GM23338 (cell line): ENCODE measurements at regions not wholly inside any gene's neighbourhood (a gene's known extent, or its start where the extent isn't known, plus 50 kb on each side); places are given as distances from the start of the nearest gene placed in this dataset.

Experiments used
- ATAC-seq: fragments of 200-7000 bp; cut with Tn5 transposase; 3 replicates; pipeline ENCODE4 v1.9.1; 2020
- DNase-seq: peaks from one replicate; pipeline ENCODE4 v3.0.0-alpha.2; 2015; ENCODE audit warnings: low spot score
- H2AFZ ChIP-seq: fragments of 200-600 bp; sonication (generic); 2 replicates; pipeline ENCODE4 v1.8.0; 2016; ENCODE audit warnings: antibody characterized with exemption, mild to moderate bottlenecking, moderate library complexity
- H3F3A ChIP-seq: fragments of 200-600 bp; sonication (generic); replicated peaks from 2 replicates; pipeline ENCODE4 v1.8.0; 2017; ENCODE audit warnings: antibody characterized with exemption, mixed run types, low read depth
- H3K27ac ChIP-seq: fragments of 200-600 bp; sonication (generic); 2 replicates; pipeline ENCODE4 v1.6.1; 2016; ENCODE audit warnings: low read depth
- H3K27me3 ChIP-seq: fragments of 200-600 bp; sonication (generic); 2 replicates; pipeline ENCODE4 v1.8.0; 2016; ENCODE audit warnings: mild to moderate bottlenecking, mixed run types, moderate library complexity; ENCODE audit not compliant: insufficient read depth
- H3K36me3 ChIP-seq: fragments of 200-600 bp; sonication (generic); 2 replicates; pipeline ENCODE4 v1.8.0; 2016; ENCODE audit warnings: mild to moderate bottlenecking; ENCODE audit not compliant: insufficient read depth
- H3K4me1 ChIP-seq: fragments of 200-600 bp; sonication (generic); 2 replicates; pipeline ENCODE4 v1.8.0; 2016; ENCODE audit warnings: mild to moderate bottlenecking, moderate library complexity; ENCODE audit not compliant: insufficient read depth
- H3K4me2 ChIP-seq: fragments of 200-600 bp; sonication (generic); 2 replicates; pipeline ENCODE4 v1.7.1; 2017; ENCODE audit warnings: mixed run types
- H3K4me3 ChIP-seq: fragments of 200-600 bp; sonication (generic); 2 replicates; pipeline ENCODE4 v1.6.1; 2016; ENCODE audit warnings: mixed run types
- H3K79me2 ChIP-seq: fragments of 200-600 bp; sonication (generic); replicated peaks from 2 replicates; pipeline ENCODE4 v1.8.0; 2017; ENCODE audit warnings: mild to moderate bottlenecking; ENCODE audit not compliant: insufficient read depth
- H3K9me2 ChIP-seq: fragments of 200-600 bp; sonication (generic); 2 replicates; pipeline ENCODE4 v1.8.0; 2017; ENCODE audit not compliant: insufficient read depth
- H4K20me1 ChIP-seq: fragments of 200-600 bp; sonication (generic); replicated peaks from 2 replicates; pipeline ENCODE4 v1.8.0; 2017; ENCODE audit warnings: mild to moderate bottlenecking; ENCODE audit not compliant: insufficient read depth
- H3K27ac Mint-ChIP-seq: 2 replicates; pipeline ENCODE4 v1.8.0; 2020; ENCODE audit warnings: inconsistent platforms, mild to moderate bottlenecking, moderate library complexity, mixed read lengths
- H3K27me3 Mint-ChIP-seq: 3 replicates; pipeline ENCODE4 v1.8.0; 2022; ENCODE audit warnings: low read depth, mild to moderate bottlenecking, moderate library complexity, mixed read lengths, inconsistent platforms; ENCODE audit not compliant: insufficient read depth, poor library complexity
- H3K36me3 Mint-ChIP-seq: 3 replicates; pipeline ENCODE4 v1.8.0; 2021; ENCODE audit warnings: low read depth, mild to moderate bottlenecking, inconsistent platforms, moderate library complexity, mixed read lengths
- H3K4me1 Mint-ChIP-seq: 3 replicates; pipeline ENCODE4 v1.8.0; 2020; ENCODE audit warnings: mild to moderate bottlenecking, inconsistent platforms, mixed read lengths
- H3K4me3 Mint-ChIP-seq: 3 replicates; pipeline ENCODE4 v1.8.0; 2021; ENCODE audit warnings: moderate library complexity, mild to moderate bottlenecking, inconsistent platforms, mixed read lengths
- H3K9me3 Mint-ChIP-seq: 3 replicates; pipeline ENCODE4 v1.8.0; 2020; ENCODE audit warnings: moderate library complexity, mild to moderate bottlenecking, inconsistent platforms, mixed read lengths
- EZH2 ChIP-seq: fragments of 200-600 bp; sonication (generic); IDR thresholded peaks from one replicate; pipeline ENCODE4 v1.8.0; 2017; ENCODE audit warnings: antibody characterized with exemption, mild to moderate bottlenecking, low read depth; ENCODE audit not compliant: unreplicated experiment
- EZH2phosphoT487 ChIP-seq: fragments of 200-600 bp; sonication (generic); IDR thresholded peaks from one replicate; pipeline ENCODE4 v1.8.1; 2018; ENCODE audit warnings: antibody characterized with exemption; ENCODE audit not compliant: unreplicated experiment
- JUNB ChIP-seq: IDR thresholded peaks from one replicate; pipeline ENCODE4 v1.6.1; 2016; ENCODE audit warnings: antibody characterized with exemption; ENCODE audit not compliant: unreplicated experiment
- NANOG ChIP-seq: IDR thresholded peaks from 2 replicates; pipeline ENCODE4 v1.6.1; 2016; ENCODE audit warnings: antibody characterized with exemption, borderline replicate concordance
- POLR2AphosphoS5 ChIP-seq: IDR thresholded peaks from 2 replicates; pipeline ENCODE4 v1.6.1; 2016; ENCODE audit warnings: antibody characterized with exemption, low read depth
- STAT1 ChIP-seq: IDR thresholded peaks from one replicate; pipeline ENCODE4 v1.6.1; 2016; ENCODE audit warnings: antibody characterized with exemption; ENCODE audit not compliant: unreplicated experiment
- ZNF114 ChIP-seq: fragments of 250-450 bp; sonication (Bioruptor Pico); IDR thresholded peaks from 2 replicates; pipeline ENCODE4 v1.5.0; 2020; ENCODE audit warnings: mild to moderate bottlenecking, moderate library complexity
- ZNF331 ChIP-seq: fragments of 250-450 bp; sonication (Bioruptor Pico); IDR thresholded peaks from 2 replicates; pipeline ENCODE4 v1.5.0; 2020; ENCODE audit warnings: low read depth, mild to moderate bottlenecking, moderate library complexity
- TF ChIP-seq, protein P1 (sequence below): IDR thresholded peaks from one replicate; pipeline ENCODE4 v1.6.1; 2018; ENCODE audit warnings: antibody characterized with exemption; ENCODE audit not compliant: unreplicated experiment
- TF ChIP-seq, protein P2 (sequence below), 2 experiments: fragments of 200-600 bp in 1 of 2; sonication (generic) in 1 of 2; conservative IDR thresholded peaks; 2 replicates each; pipeline versions ENCODE4 v1.5.1 to v1.6.1; 2016 to 2017; ENCODE audit warnings: antibody characterized with exemption in 2 of 2, low read depth in 2 of 2, mild to moderate bottlenecking in 2 of 2, moderate library complexity in 1 of 2
- TF ChIP-seq, protein P3 (sequence below): IDR thresholded peaks from 2 replicates; pipeline ENCODE4 v1.6.1; 2016; ENCODE audit warnings: antibody characterized with exemption
- TF ChIP-seq, protein P4 (sequence below): fragments of 250-450 bp; sonication (Bioruptor Pico); IDR thresholded peaks from 2 replicates; pipeline ENCODE4 v1.5.0; 2020; ENCODE audit warnings: mild to moderate bottlenecking, moderate library complexity

DNA sequence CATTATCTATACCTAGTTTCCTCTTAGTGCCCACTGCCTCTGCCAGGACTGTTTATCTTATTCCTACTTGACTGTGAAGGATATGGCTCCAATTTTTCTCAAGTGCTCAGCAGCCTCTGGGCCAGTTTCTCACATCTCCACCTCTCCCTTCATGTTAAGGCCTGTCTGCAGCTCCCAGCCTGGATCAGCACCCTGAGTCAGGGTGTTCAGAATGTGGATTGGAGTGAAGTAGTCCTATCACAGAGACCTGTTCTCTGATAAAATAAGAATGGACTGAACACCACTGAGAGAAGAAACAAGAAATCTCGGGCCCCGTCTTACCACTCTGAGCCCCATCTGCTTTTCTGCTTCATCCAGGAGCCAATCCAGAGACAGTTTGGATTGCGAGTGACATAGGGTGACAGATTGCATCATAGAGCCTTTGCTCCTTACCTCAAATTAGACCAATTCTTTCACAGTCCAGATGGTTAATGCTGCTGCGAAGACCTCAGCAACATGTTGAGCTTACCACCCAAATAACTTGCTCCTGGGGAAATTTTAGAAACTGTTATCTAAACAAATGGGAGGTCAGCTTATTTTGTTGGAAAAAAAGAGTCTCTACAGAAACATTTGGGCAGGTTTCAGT, 473.1 kb downstream of the PDZRN4 start (continued):
- TF ChIP-seq, protein P1, sequence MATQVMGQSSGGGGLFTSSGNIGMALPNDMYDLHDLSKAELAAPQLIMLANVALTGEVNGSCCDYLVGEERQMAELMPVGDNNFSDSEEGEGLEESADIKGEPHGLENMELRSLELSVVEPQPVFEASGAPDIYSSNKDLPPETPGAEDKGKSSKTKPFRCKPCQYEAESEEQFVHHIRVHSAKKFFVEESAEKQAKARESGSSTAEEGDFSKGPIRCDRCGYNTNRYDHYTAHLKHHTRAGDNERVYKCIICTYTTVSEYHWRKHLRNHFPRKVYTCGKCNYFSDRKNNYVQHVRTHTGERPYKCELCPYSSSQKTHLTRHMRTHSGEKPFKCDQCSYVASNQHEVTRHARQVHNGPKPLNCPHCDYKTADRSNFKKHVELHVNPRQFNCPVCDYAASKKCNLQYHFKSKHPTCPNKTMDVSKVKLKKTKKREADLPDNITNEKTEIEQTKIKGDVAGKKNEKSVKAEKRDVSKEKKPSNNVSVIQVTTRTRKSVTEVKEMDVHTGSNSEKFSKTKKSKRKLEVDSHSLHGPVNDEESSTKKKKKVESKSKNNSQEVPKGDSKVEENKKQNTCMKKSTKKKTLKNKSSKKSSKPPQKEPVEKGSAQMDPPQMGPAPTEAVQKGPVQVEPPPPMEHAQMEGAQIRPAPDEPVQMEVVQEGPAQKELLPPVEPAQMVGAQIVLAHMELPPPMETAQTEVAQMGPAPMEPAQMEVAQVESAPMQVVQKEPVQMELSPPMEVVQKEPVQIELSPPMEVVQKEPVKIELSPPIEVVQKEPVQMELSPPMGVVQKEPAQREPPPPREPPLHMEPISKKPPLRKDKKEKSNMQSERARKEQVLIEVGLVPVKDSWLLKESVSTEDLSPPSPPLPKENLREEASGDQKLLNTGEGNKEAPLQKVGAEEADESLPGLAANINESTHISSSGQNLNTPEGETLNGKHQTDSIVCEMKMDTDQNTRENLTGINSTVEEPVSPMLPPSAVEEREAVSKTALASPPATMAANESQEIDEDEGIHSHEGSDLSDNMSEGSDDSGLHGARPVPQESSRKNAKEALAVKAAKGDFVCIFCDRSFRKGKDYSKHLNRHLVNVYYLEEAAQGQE, result no peak
- TF ChIP-seq ZNF331 (CRISPR knock-in tag), result no peak
- no peak for TF ChIP-seq STAT1
- TF ChIP-seq POLR2AphosphoS5, result no peak
- TF ChIP-seq EZH2, result no peak
- TF ChIP-seq, protein P2, sequence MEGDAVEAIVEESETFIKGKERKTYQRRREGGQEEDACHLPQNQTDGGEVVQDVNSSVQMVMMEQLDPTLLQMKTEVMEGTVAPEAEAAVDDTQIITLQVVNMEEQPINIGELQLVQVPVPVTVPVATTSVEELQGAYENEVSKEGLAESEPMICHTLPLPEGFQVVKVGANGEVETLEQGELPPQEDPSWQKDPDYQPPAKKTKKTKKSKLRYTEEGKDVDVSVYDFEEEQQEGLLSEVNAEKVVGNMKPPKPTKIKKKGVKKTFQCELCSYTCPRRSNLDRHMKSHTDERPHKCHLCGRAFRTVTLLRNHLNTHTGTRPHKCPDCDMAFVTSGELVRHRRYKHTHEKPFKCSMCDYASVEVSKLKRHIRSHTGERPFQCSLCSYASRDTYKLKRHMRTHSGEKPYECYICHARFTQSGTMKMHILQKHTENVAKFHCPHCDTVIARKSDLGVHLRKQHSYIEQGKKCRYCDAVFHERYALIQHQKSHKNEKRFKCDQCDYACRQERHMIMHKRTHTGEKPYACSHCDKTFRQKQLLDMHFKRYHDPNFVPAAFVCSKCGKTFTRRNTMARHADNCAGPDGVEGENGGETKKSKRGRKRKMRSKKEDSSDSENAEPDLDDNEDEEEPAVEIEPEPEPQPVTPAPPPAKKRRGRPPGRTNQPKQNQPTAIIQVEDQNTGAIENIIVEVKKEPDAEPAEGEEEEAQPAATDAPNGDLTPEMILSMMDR (conservative IDR thresholded peaks at IDR 0.05; ENCODE audit: low read depth in 2 of 2), result no peak
- no peak for TF ChIP-seq NANOG
- TF ChIP-seq JUNB, result no peak

DNA sequence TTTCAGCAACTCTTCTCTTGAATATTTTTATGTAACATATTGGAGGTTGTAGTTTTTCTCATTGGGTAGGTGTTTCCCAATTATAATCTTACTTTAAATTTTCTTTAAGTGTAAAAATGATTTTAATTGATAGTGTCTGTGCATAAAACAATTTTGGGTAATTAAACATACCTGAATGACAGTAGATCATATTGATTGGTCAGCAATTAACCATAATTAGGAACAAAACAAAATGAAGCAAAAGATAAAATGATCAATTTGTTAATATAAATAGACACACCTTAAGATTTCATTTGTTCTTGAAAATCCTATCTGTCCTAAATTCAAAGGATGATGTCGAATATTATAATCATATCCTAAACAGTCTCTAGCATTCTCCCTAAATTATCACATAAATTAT, 468.3 kb downstream of the PDZRN4 start:
- Histone ChIP-seq H3K4me1 (no peaks in the 10 kb centered on the region), H3K4me2 (no peak overlapping the region), H4K20me1 (no peaks in the 10 kb centered on the region), H2AFZ (no peak overlapping the region), H3F3A (no peaks in the 10 kb centered on the region), H3K79me2 (no peaks in the 10 kb centered on the region), H3K36me3 (no peaks in the 10 kb centered on the region), H3K27ac (no peak overlapping the region), H3K9me2 (no peaks in the 10 kb centered on the region), H3K4me3 (no peak overlapping the region), H3K27me3 (no peaks in the 10 kb centered on the region)
- no peaks in the 10 kb centered on the region; the same call in 1 of the 3 replicates for H3K36me3 Mint-ChIP-seq
- no peaks in the 10 kb centered on the region for H3K27me3 Mint-ChIP-seq
- TF ChIP-seq JUNB, result no peak
- no peak for TF ChIP-seq POLR2AphosphoS5
- TF ChIP-seq, protein P3, sequence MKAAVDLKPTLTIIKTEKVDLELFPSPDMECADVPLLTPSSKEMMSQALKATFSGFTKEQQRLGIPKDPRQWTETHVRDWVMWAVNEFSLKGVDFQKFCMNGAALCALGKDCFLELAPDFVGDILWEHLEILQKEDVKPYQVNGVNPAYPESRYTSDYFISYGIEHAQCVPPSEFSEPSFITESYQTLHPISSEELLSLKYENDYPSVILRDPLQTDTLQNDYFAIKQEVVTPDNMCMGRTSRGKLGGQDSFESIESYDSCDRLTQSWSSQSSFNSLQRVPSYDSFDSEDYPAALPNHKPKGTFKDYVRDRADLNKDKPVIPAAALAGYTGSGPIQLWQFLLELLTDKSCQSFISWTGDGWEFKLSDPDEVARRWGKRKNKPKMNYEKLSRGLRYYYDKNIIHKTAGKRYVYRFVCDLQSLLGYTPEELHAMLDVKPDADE, result no peak
- no peak for TF ChIP-seq EZH2phosphoT487
- TF ChIP-seq STAT1, result no peak
- no peak for TF ChIP-seq ZNF114 (CRISPR knock-in tag)
- no peak for TF ChIP-seq ZNF331 (CRISPR knock-in tag)
- TF ChIP-seq, protein P4, sequence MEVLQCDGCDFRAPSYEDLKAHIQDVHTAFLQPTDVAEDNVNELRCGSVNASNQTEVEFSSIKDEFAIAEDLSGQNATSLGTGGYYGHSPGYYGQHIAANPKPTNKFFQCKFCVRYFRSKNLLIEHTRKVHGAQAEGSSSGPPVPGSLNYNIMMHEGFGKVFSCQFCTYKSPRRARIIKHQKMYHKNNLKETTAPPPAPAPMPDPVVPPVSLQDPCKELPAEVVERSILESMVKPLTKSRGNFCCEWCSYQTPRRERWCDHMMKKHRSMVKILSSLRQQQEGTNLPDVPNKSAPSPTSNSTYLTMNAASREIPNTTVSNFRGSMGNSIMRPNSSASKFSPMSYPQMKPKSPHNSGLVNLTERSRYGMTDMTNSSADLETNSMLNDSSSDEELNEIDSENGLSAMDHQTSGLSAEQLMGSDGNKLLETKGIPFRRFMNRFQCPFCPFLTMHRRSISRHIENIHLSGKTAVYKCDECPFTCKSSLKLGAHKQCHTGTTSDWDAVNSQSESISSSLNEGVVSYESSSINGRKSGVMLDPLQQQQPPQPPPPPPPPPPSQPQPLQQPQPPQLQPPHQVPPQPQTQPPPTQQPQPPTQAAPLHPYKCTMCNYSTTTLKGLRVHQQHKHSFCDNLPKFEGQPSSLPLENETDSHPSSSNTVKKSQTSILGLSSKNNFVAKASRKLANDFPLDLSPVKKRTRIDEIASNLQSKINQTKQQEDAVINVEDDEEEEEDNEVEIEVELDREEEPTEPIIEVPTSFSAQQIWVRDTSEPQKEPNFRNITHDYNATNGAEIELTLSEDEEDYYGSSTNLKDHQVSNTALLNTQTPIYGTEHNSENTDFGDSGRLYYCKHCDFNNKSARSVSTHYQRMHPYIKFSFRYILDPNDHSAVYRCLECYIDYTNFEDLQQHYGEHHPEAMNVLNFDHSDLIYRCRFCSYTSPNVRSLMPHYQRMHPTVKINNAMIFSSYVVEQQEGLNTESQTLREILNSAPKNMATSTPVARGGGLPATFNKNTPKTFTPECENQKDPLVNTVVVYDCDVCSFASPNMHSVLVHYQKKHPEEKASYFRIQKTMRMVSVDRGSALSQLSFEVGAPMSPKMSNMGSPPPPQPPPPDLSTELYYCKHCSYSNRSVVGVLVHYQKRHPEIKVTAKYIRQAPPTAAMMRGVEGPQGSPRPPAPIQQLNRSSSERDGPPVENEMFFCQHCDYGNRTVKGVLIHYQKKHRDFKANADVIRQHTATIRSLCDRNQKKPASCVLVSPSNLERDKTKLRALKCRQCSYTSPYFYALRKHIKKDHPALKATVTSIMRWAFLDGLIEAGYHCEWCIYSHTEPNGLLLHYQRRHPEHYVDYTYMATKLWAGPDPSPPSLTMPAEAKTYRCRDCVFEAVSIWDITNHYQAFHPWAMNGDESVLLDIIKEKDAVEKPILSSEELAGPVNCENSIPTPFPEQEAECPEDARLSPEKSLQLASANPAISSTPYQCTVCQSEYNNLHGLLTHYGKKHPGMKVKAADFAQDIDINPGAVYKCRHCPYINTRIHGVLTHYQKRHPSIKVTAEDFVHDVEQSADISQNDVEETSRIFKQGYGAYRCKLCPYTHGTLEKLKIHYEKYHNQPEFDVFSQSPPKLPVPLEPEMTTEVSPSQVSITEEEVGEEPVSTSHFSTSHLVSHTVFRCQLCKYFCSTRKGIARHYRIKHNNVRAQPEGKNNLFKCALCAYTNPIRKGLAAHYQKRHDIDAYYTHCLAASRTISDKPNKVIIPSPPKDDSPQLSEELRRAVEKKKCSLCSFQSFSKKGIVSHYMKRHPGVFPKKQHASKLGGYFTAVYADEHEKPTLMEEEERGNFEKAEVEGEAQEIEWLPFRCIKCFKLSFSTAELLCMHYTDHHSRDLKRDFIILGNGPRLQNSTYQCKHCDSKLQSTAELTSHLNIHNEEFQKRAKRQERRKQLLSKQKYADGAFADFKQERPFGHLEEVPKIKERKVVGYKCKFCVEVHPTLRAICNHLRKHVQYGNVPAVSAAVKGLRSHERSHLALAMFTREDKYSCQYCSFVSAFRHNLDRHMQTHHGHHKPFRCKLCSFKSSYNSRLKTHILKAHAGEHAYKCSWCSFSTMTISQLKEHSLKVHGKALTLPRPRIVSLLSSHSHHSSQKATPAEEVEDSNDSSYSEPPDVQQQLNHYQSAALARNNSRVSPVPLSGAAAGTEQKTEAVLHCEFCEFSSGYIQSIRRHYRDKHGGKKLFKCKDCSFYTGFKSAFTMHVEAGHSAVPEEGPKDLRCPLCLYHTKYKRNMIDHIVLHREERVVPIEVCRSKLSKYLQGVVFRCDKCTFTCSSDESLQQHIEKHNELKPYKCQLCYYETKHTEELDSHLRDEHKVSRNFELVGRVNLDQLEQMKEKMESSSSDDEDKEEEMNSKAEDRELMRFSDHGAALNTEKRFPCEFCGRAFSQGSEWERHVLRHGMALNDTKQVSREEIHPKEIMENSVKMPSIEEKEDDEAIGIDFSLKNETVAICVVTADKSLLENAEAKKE (CRISPR knock-in tag), result no peak
- no peak for TF ChIP-seq EZH2
- ATAC-seq (no peak), DNase-seq (no peak)
- no peak overlapping the region for H3K4me3 Mint-ChIP-seq
- H3K4me1 Mint-ChIP-seq, result peaks cover 1% of the 10 kb centered on the region; the same call in 2 of the 3 replicates
- H3K9me3 Mint-ChIP-seq, result peaks cover 3% of the 10 kb centered on the region; the same call in 2 of the 3 replicates
- H3K27ac Mint-ChIP-seq, result no peak overlapping the region
